ENCODE measurements at regions not wholly inside any gene's neighbourhood (a gene's known extent, or its start where the extent isn't known, plus 50 kb on each side); places are given as distances from the start of the nearest gene placed in this dataset.
"Not testable (repeated sequence)": the region's sequence is repeated elsewhere in the genome, so short reads cannot be mapped to it uniquely, and the experiment has no call there.

GRCh38 chr2:150271952-150272802, 215.3 kb downstream of the RND3 start:
- no peak for DNase-seq (ENCODE audit: extremely low read depth, low read depth, low spot score)

- DNase-seq (ENCODE audit: extremely low read depth, low read depth, low spot score): no peak
Measured at GRCh38 chr2:150267651-150268415, 219.6 kb downstream of the RND3 start.

GRCh38 chr2:150266931-150267330, 220.5 kb downstream of the RND3 start:
- DNase-seq (ENCODE audit: extremely low read depth, low read depth, low spot score): no peak

- DNase-seq (ENCODE audit: extremely low read depth, low read depth, low spot score): no peak
Measured at GRCh38 chr2:150264442-150264841, 223.0 kb downstream of the RND3 start.

- DNase-seq (ENCODE audit: extremely low read depth, low read depth, low spot score): no peak
Measured at GRCh38 chr2:150261691-150262090, 225.8 kb downstream of the RND3 start.

- DNase-seq (ENCODE audit: extremely low read depth, low read depth, low spot score): no peak
Measured at GRCh38 chr2:150260636-150261035, 226.8 kb downstream of the RND3 start.

GRCh38 chr2:150259746-150260145, 227.7 kb downstream of the RND3 start:
- no peak for DNase-seq (ENCODE audit: extremely low read depth, low read depth, low spot score)

GRCh38 chr2:150258781-150259307, 228.6 kb downstream of the RND3 start:
- DNase-seq (ENCODE audit: extremely low read depth, low read depth, low spot score): no peak

GRCh38 chr2:150256736-150257135, 230.7 kb downstream of the RND3 start:
- no peak for DNase-seq (ENCODE audit: extremely low read depth, low read depth, low spot score)

GRCh38 chr2:150255528-150255927, 231.9 kb downstream of the RND3 start:
- no peak for DNase-seq (ENCODE audit: extremely low read depth, low read depth, low spot score)

GRCh38 chr2:150249735-150250134, 237.7 kb downstream of the RND3 start:
- not testable (repeated sequence) for DNase-seq (ENCODE audit: extremely low read depth, low read depth, low spot score)

GRCh38 chr2:150247481-150247880, 240.0 kb downstream of the RND3 start:
- DNase-seq (ENCODE audit: extremely low read depth, low read depth, low spot score): no peak

- no peak for DNase-seq (ENCODE audit: extremely low read depth, low read depth, low spot score)
Measured at GRCh38 chr2:150234787-150235446, 252.6 kb downstream of the RND3 start.

GRCh38 chr2:150232871-150233270, 254.6 kb downstream of the RND3 start:
- DNase-seq (ENCODE audit: extremely low read depth, low read depth, low spot score): no peak

GRCh38 chr2:150232321-150232720, 255.1 kb downstream of the RND3 start:
- no peak for DNase-seq (ENCODE audit: extremely low read depth, low read depth, low spot score)

GRCh38 chr2:150230616-150231015, 256.9 kb downstream of the RND3 start:
- no peak for DNase-seq (ENCODE audit: extremely low read depth, low read depth, low spot score)

GRCh38 chr2:150230004-150230403, 257.5 kb downstream of the RND3 start:
- no peak for DNase-seq (ENCODE audit: extremely low read depth, low read depth, low spot score)

GRCh38 chr2:150228936-150229335, 258.5 kb downstream of the RND3 start:
- no peak for DNase-seq (ENCODE audit: extremely low read depth, low read depth, low spot score)

- no peak for DNase-seq (ENCODE audit: extremely low read depth, low read depth, low spot score)
Measured at GRCh38 chr2:150225030-150225429, 262.4 kb downstream of the RND3 start.

- DNase-seq (ENCODE audit: extremely low read depth, low read depth, low spot score): no peak
Measured at GRCh38 chr2:150224321-150224720, 263.1 kb downstream of the RND3 start.

GRCh38 chr2:150222942-150223341, 264.5 kb downstream of the RND3 start:
- DNase-seq (ENCODE audit: extremely low read depth, low read depth, low spot score): no peak
